Stimulated activated naive CD8-positive, alpha-beta T cell treated with anti-CD3 and anti-CD28 coated beads, Interleukin-15, amount 100 ng/mL, for 72 hours (primary cell): ENCODE measurements at regions not wholly inside any gene's neighbourhood (a gene's known extent, or its start where the extent isn't known, plus 50 kb on each side); places are given as distances from the start of the nearest gene placed in this dataset.

Experiments used
- ATAC-seq: fragments of 150-1000 bp; cut with Tn5 transposase; 2 replicates; pipeline ENCODE4 v1.10.0; 2021; ENCODE audit warnings: mild to moderate bottlenecking, moderate library complexity
- DNase-seq, 2 donors: peaks; one replicate each; pipeline ENCODE4 v3.0.0; 2021 to 2022
- H3K27ac Mint-ChIP-seq, 2 donors: one replicate each; pipeline ENCODE4 v1.8.0; 2022; ENCODE audit warnings: mild to moderate bottlenecking in 2 of 2, mixed read lengths in 2 of 2, moderate library complexity in 2 of 2
- H3K27me3 Mint-ChIP-seq: one replicate; pipeline ENCODE4 v1.8.0; 2022; ENCODE audit warnings: mixed read lengths
- H3K4me1 Mint-ChIP-seq: one replicate; pipeline ENCODE4 v1.8.0; 2022; ENCODE audit warnings: mild to moderate bottlenecking, mixed read lengths
- H3K4me3 Mint-ChIP-seq, 2 donors: one replicate each; pipeline ENCODE4 v1.8.0; 2022; ENCODE audit warnings: mild to moderate bottlenecking in 2 of 2, mixed read lengths in 2 of 2, moderate library complexity in 1 of 2
- H3K9me3 Mint-ChIP-seq, 2 donors: one replicate each; pipeline ENCODE4 v1.8.0; 2022; ENCODE audit warnings: mixed read lengths in 2 of 2

- Mint-ChIP-seq H3K4me3 (no peak overlapping the region), H3K27me3 (no peaks in the 10 kb centered on the region), H3K9me3 (peaks cover 0 to 8% of the 10 kb centered on the region in 2 donors), H3K4me1 (peaks cover 3% of the 10 kb centered on the region), H3K27ac (no peak overlapping the region)
- DNase-seq (no peak), ATAC-seq (no peak)
Observed at GRCh38 chr5:54621709-54622108, 104.2 kb downstream of the SNX18 start.

DNA sequence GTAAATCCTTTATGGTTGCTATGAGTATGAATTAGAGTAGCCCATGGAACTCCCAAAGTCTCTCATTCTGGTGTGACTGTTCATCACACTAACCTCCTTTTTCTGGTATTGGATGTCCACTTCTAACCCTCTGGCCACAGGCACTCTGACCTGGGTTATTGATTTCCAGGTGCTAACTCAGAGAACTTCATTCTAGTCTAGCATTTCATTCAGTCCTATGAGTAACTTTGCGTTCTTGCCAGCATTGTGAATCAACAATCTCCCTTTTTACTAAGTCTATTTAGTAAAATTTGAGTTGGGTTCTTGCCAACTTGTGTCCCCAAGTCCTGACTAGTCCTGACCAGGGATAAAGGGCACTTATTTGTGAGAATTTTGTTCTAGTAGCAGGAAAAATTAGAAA lies 103.5 kb downstream of the SNX18 start:
- Mint-ChIP-seq H3K27ac (no peak overlapping the region), H3K9me3 (peaks cover 0 to 8% of the 10 kb centered on the region in 2 donors), H3K4me1 (peaks cover 5% of the 10 kb centered on the region), H3K27me3 (no peaks in the 10 kb centered on the region), H3K4me3 (no peak overlapping the region)
- no peak for ATAC-seq
- DNase-seq, result no peak

GRCh38 chr5:54620141-54620933 lies 102.8 kb downstream of the SNX18 start:
- H3K9me3 Mint-ChIP-seq, result peaks cover 0 to 8% of the 10 kb centered on the region in 2 donors
- peaks cover 5% of the 10 kb centered on the region for H3K4me1 Mint-ChIP-seq
- no peak overlapping the region for H3K4me3 Mint-ChIP-seq
- no peaks in the 10 kb centered on the region for H3K27me3 Mint-ChIP-seq
- no peak overlapping the region for H3K27ac Mint-ChIP-seq
- DNase-seq (no peak), ATAC-seq (no peak)

- H3K9me3 Mint-ChIP-seq, result peaks cover 0 to 8% of the 10 kb centered on the region in 2 donors
- H3K27me3 Mint-ChIP-seq, result no peaks in the 10 kb centered on the region
- ATAC-seq (no peak), DNase-seq (no peak)
- H3K27ac Mint-ChIP-seq, result peak overlapping the region in 1 of 2 donors; percentile 55
- peaks cover 5% of the 10 kb centered on the region for H3K4me1 Mint-ChIP-seq
- no peak overlapping the region for H3K4me3 Mint-ChIP-seq
Observed at GRCh38 chr5:54619731-54620130, 102.2 kb downstream of the SNX18 start.

GRCh38 chr5:54616518-54617220 lies 99.1 kb downstream of the SNX18 start:
- no peaks in the 10 kb centered on the region for H3K27me3 Mint-ChIP-seq
- H3K4me1 Mint-ChIP-seq, result peaks cover 8% of the 10 kb centered on the region
- H3K4me3 Mint-ChIP-seq, result no peak overlapping the region
- peaks cover 4 to 8% of the 10 kb centered on the region in 2 donors for H3K9me3 Mint-ChIP-seq
- no peak for ATAC-seq
- DNase-seq, result no peak
- no peak overlapping the region for H3K27ac Mint-ChIP-seq

DNA sequence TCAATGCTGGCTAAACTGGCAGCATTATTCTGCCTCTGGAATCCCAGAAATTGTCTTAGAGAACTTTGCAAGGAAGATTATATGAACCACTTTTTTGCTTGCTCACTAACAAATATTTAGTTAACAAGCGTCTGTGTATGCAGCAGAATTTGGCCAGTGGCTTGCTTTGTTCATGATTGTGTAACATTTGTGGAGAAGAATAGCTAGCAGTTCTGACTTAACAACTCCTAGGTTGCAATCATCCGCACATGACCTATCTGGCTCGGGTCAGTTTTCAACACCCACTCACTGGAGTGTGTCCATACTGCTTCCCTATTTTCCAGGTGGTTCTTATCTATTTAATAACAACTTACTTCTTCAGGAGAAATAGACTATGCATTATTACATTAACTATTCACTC lies 98.5 kb downstream of the SNX18 start:
- peaks cover 4 to 8% of the 10 kb centered on the region in 2 donors for H3K9me3 Mint-ChIP-seq
- peaks cover 15% of the 10 kb centered on the region for H3K4me1 Mint-ChIP-seq
- H3K4me3 Mint-ChIP-seq, result no peak overlapping the region
- ATAC-seq (no peak), DNase-seq (no peak)
- peak overlapping the region in 1 of 2 donors; percentile 3 for H3K27ac Mint-ChIP-seq
- no peaks in the 10 kb centered on the region for H3K27me3 Mint-ChIP-seq

- Mint-ChIP-seq H3K27me3 (no peaks in the 10 kb centered on the region), H3K9me3 (peaks cover 4 to 8% of the 10 kb centered on the region in 2 donors), H3K27ac (no peak overlapping the region), H3K4me3 (no peak overlapping the region), H3K4me1 (peaks cover 21% of the 10 kb centered on the region)
- DNase-seq, result no peak
- no peak for ATAC-seq
Observed at GRCh38 chr5:54615381-54615780, 97.8 kb downstream of the SNX18 start.

DNA sequence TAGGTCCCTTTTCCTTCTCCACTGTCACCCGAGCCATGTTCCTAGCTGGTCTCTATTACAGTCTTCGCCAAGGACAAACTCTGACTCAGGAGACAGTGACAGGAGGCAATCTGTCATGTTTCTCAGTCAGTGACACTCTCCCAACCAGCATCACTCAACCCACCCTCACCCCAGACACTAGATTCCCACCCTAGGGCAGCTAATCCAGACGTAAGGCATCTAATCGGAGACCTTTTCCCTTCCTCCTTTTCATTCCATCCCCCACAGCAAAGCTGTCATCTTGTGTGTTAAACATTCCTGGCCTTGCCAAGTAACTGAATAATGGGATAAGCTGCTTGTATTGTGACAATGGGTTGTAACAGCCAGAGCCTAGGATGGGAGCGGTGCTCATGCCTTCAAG lies 95.2 kb downstream of the SNX18 start:
- Mint-ChIP-seq H3K27ac (no peak overlapping the region), H3K9me3 (peaks cover 8 to 11% of the 10 kb centered on the region in 2 donors), H3K27me3 (no peaks in the 10 kb centered on the region), H3K4me3 (no peak overlapping the region), H3K4me1 (peaks cover 30% of the 10 kb centered on the region)
- ATAC-seq (no peak), DNase-seq (no peak)

- no peak for ATAC-seq
- Mint-ChIP-seq H3K4me1 (peaks cover 25% of the 10 kb centered on the region), H3K9me3 (peaks cover 8 to 11% of the 10 kb centered on the region in 2 donors), H3K27me3 (no peaks in the 10 kb centered on the region), H3K27ac (no peak overlapping the region), H3K4me3 (no peak overlapping the region)
- DNase-seq, result no peak
Observed at GRCh38 chr5:54611290-54611951, 93.9 kb downstream of the SNX18 start.

DNA sequence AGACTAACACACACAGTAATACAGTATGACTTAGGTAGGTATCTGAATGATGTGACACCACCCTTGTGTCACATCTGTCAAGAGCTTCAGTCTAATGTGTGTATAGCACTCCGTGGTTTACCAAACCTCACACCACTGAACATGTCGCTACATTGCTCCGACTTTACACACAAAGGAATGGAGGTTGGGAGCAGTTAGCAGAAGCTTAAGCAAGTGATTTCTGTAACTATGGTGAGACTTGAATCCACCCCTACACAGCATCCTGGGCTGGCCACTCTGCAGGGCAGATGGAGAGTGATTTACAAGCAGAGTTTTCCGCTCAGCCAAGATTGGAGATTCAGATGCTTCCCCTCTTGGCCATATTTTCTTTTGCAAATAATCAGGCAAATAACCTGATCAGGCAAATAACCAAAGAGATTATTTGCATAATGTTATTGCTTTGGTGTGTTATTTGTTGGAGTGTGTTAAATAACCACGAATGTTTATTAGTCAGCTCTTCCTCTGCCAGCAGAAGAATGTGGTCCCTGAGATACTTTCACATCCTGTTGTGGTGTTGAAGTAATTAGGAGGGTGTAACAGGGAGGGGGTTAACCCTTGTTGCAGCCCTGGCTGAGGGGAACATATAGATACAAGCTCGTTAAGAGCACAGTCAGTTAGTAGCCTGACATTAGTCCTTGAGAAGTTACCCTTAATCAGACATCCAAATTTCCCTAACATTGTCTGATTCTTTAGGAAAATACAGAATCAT lies 92.8 kb downstream of the SNX18 start:
- ATAC-seq (peak; percentile 96), DNase-seq (peak; percentile 47 to 48)
- Mint-ChIP-seq H3K4me3 (peak overlapping the region; percentile 11 to 53), H3K27ac (peak overlapping the region; percentile 82 to 94), H3K27me3 (no peaks in the 10 kb centered on the region), H3K4me1 (peaks cover 25% of the 10 kb centered on the region), H3K9me3 (peaks cover 8 to 11% of the 10 kb centered on the region in 2 donors)

- peaks cover 7 to 8% of the 10 kb centered on the region in 2 donors for H3K9me3 Mint-ChIP-seq
- H3K27me3 Mint-ChIP-seq, result no peaks in the 10 kb centered on the region
- no peak overlapping the region for H3K27ac Mint-ChIP-seq
- ATAC-seq (no peak), DNase-seq (no peak)
- H3K4me3 Mint-ChIP-seq, result no peak overlapping the region
- peaks cover 25% of the 10 kb centered on the region for H3K4me1 Mint-ChIP-seq
Observed at GRCh38 chr5:54608423-54609085, 91.0 kb downstream of the SNX18 start.

- Mint-ChIP-seq H3K4me1 (peaks cover 25% of the 10 kb centered on the region), H3K4me3 (no peak overlapping the region), H3K9me3 (peaks cover 7 to 8% of the 10 kb centered on the region in 2 donors), H3K27me3 (no peaks in the 10 kb centered on the region), H3K27ac (no peak overlapping the region)
- no peak for DNase-seq
- no peak for ATAC-seq
Observed at GRCh38 chr5:54607006-54607405, 89.4 kb downstream of the SNX18 start.

GRCh38 chr5:54603372-54603771 lies 85.8 kb downstream of the SNX18 start:
- DNase-seq (no peak), ATAC-seq (no peak)
- Mint-ChIP-seq H3K27ac (no peak overlapping the region), H3K27me3 (no peaks in the 10 kb centered on the region), H3K4me1 (no peaks in the 10 kb centered on the region), H3K4me3 (no peak overlapping the region), H3K9me3 (peaks cover 0 to 4% of the 10 kb centered on the region in 2 donors)

- Mint-ChIP-seq H3K4me3 (no peak overlapping the region), H3K4me1 (no peaks in the 10 kb centered on the region), H3K27me3 (no peaks in the 10 kb centered on the region), H3K9me3 (peaks cover 7 to 13% of the 10 kb centered on the region in 2 donors), H3K27ac (no peak overlapping the region)
- no peak for DNase-seq
- ATAC-seq, result no peak
Observed at GRCh38 chr5:54602475-54602874, 84.9 kb downstream of the SNX18 start.
